ENCODE measurements at regions not wholly inside any gene's neighbourhood (a gene's known extent, or its start where the extent isn't known, plus 50 kb on each side); places are given as distances from the start of the nearest gene placed in this dataset.

DNA sequence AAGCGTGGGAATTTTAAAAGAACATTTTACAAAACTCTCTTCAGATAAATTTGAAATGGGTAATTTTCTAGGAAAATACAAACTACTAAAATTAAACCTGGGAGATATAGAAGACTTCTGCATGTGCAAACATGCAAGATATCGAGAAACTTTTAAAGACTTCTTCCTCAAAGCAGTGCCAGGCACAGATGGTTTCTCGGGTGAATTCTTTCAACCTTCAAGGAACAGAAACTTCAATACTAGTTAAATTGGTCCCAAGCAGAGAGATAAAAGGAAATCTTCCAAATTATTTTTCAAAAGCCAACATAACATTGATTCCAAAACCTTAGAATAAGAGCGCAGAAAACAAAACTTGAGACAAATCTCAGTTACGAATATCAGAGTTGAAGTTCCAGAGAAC is 732.7 kb downstream of the PDCD6IP start (continued):
- TF ChIP-seq, protein P1, sequence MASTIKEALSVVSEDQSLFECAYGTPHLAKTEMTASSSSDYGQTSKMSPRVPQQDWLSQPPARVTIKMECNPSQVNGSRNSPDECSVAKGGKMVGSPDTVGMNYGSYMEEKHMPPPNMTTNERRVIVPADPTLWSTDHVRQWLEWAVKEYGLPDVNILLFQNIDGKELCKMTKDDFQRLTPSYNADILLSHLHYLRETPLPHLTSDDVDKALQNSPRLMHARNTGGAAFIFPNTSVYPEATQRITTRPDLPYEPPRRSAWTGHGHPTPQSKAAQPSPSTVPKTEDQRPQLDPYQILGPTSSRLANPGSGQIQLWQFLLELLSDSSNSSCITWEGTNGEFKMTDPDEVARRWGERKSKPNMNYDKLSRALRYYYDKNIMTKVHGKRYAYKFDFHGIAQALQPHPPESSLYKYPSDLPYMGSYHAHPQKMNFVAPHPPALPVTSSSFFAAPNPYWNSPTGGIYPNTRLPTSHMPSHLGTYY (CRISPR knock-in tag; IDR thresholded peaks at IDR 0.05) = no peak
- TF ChIP-seq, protein P2, sequence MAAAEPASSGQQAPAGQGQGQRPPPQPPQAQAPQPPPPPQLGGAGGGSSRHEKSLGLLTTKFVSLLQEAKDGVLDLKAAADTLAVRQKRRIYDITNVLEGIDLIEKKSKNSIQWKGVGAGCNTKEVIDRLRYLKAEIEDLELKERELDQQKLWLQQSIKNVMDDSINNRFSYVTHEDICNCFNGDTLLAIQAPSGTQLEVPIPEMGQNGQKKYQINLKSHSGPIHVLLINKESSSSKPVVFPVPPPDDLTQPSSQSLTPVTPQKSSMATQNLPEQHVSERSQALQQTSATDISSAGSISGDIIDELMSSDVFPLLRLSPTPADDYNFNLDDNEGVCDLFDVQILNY (CRISPR knock-in tag; IDR thresholded peaks at IDR 0.05) = no peak
- TF ChIP-seq, protein P3, sequence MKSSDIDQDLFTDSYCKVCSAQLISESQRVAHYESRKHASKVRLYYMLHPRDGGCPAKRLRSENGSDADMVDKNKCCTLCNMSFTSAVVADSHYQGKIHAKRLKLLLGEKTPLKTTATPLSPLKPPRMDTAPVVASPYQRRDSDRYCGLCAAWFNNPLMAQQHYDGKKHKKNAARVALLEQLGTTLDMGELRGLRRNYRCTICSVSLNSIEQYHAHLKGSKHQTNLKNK (CRISPR knock-in tag; IDR thresholded peaks at IDR 0.05) = no peak
- TF ChIP-seq ZNF121 (CRISPR knock-in tag; IDR thresholded peaks at IDR 0.05) = no peak
- no peak for TF ChIP-seq GRHL2 (CRISPR knock-in tag; IDR thresholded peaks at IDR 0.05; ENCODE audit: insufficient replicate concordance, severe bottlenecking)
- TF ChIP-seq SMAD3 (CRISPR knock-in tag; IDR thresholded peaks at IDR 0.05; ENCODE audit: borderline replicate concordance) = no peak
- no peak for TF ChIP-seq CBFB (CRISPR knock-in tag; IDR thresholded peaks at IDR 0.05; ENCODE audit: low read depth)
- no peak for TF ChIP-seq TEAD4 (CRISPR knock-in tag; IDR thresholded peaks at IDR 0.05)

DNA sequence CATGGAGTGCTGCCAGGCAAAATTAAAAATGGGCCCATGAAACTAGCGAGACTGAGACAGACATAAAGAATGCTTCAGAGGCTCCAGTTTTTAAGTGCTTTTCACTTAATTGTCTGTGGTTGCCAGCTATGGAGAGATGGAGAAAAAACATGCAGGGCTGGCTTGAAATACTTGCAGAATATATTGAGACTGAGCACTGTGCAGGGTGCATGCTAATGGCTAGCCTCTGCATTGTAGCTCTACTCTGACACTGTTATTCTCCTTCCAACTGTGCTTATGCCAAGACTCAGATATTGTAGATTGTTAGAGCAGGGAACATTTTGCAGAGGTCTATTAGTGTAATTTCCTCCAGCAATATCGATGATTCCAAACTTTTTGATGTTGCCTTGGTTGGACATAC is 735.0 kb downstream of the PDCD6IP start:
- DNase-seq (ENCODE audit: low spot score) = no peak
- CTCF ChIA-PET = no interaction called here

DNA sequence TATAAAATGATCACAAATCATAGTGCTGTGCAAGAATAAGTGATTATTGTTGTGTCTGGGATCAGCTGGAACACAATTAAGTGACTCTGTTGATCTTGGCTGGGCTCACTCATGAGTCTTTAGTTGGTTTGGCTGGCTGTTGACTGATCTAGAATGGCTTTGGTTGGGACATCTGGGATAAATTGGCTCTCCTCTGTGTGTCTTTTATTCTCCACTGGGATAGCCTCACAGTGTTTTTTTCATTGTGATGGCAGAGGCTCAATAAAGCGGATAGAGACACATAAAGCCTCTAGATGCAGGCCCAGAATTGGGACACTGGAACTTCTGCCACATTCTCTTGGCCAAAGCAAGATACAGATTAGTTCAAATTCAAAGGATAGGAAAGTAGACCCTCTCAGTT is 735.6 kb downstream of the PDCD6IP start:
- ChIA-PET CTCF (no interaction called here), POLR2A (no interaction called here)
- DNase-seq (ENCODE audit: low spot score) = no peak
- no peak for ATAC-seq
- Mint-ChIP-seq H3K36me3 (no peaks in the 10 kb centered on the region), H3K9me3 (peaks cover 4% of the 10 kb centered on the region), H3K4me3 (no peak overlapping the region), H3K4me1 (no peaks in the 10 kb centered on the region), H3K27ac (no peak overlapping the region), H3K27me3 (ENCODE audit: low read depth) (no peaks in the 10 kb centered on the region)
- TF ChIP-seq, protein P4, sequence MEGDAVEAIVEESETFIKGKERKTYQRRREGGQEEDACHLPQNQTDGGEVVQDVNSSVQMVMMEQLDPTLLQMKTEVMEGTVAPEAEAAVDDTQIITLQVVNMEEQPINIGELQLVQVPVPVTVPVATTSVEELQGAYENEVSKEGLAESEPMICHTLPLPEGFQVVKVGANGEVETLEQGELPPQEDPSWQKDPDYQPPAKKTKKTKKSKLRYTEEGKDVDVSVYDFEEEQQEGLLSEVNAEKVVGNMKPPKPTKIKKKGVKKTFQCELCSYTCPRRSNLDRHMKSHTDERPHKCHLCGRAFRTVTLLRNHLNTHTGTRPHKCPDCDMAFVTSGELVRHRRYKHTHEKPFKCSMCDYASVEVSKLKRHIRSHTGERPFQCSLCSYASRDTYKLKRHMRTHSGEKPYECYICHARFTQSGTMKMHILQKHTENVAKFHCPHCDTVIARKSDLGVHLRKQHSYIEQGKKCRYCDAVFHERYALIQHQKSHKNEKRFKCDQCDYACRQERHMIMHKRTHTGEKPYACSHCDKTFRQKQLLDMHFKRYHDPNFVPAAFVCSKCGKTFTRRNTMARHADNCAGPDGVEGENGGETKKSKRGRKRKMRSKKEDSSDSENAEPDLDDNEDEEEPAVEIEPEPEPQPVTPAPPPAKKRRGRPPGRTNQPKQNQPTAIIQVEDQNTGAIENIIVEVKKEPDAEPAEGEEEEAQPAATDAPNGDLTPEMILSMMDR (IDR thresholded peaks at IDR 0.05) = no peak
- TF ChIP-seq, protein P5, sequence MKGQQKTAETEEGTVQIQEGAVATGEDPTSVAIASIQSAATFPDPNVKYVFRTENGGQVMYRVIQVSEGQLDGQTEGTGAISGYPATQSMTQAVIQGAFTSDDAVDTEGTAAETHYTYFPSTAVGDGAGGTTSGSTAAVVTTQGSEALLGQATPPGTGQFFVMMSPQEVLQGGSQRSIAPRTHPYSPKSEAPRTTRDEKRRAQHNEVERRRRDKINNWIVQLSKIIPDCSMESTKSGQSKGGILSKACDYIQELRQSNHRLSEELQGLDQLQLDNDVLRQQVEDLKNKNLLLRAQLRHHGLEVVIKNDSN (CRISPR knock-in tag; IDR thresholded peaks at IDR 0.05) = no peak
- TF ChIP-seq TP53 (CRISPR knock-in tag; IDR thresholded peaks at IDR 0.05) = no peak
- no peak for TF ChIP-seq CREM (CRISPR knock-in tag; IDR thresholded peaks at IDR 0.05)
- TF ChIP-seq ZNF219 (CRISPR knock-in tag; IDR thresholded peaks at IDR 0.05; ENCODE audit: borderline replicate concordance) = no peak
- TF ChIP-seq, protein P6, sequence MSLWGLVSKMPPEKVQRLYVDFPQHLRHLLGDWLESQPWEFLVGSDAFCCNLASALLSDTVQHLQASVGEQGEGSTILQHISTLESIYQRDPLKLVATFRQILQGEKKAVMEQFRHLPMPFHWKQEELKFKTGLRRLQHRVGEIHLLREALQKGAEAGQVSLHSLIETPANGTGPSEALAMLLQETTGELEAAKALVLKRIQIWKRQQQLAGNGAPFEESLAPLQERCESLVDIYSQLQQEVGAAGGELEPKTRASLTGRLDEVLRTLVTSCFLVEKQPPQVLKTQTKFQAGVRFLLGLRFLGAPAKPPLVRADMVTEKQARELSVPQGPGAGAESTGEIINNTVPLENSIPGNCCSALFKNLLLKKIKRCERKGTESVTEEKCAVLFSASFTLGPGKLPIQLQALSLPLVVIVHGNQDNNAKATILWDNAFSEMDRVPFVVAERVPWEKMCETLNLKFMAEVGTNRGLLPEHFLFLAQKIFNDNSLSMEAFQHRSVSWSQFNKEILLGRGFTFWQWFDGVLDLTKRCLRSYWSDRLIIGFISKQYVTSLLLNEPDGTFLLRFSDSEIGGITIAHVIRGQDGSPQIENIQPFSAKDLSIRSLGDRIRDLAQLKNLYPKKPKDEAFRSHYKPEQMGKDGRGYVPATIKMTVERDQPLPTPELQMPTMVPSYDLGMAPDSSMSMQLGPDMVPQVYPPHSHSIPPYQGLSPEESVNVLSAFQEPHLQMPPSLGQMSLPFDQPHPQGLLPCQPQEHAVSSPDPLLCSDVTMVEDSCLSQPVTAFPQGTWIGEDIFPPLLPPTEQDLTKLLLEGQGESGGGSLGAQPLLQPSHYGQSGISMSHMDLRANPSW (CRISPR knock-in tag; conservative IDR thresholded peaks at IDR 0.05; ENCODE audit: low read depth) = no peak
- no peak for TF ChIP-seq SMAD4 (CRISPR knock-in tag; IDR thresholded peaks at IDR 0.05)
- no peak for TF ChIP-seq GABPB1 (CRISPR knock-in tag; IDR thresholded peaks at IDR 0.05)
- TF ChIP-seq, protein P7, sequence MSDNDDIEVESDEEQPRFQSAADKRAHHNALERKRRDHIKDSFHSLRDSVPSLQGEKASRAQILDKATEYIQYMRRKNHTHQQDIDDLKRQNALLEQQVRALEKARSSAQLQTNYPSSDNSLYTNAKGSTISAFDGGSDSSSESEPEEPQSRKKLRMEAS (CRISPR knock-in tag; IDR thresholded peaks at IDR 0.05) = no peak
- no peak for TF ChIP-seq ZNF416 (CRISPR knock-in tag; IDR thresholded peaks at IDR 0.05)
- no peak for TF ChIP-seq NR1H2 (CRISPR knock-in tag; IDR thresholded peaks at IDR 0.05)
- TF ChIP-seq NFATC4 (CRISPR knock-in tag; IDR thresholded peaks at IDR 0.05) = no peak
- TF ChIP-seq ZNF317 (CRISPR knock-in tag; IDR thresholded peaks at IDR 0.05; ENCODE audit: borderline replicate concordance, low read depth) = no peak

More for the DNA sequence above, 735.0 kb downstream of the PDCD6IP start:
- ATAC-seq = no peak
- Mint-ChIP-seq H3K27ac (no peak overlapping the region), H3K36me3 (no peaks in the 10 kb centered on the region), H3K4me3 (no peak overlapping the region), H3K4me1 (no peaks in the 10 kb centered on the region), H3K9me3 (peaks cover 4% of the 10 kb centered on the region), H3K27me3 (ENCODE audit: low read depth) (no peaks in the 10 kb centered on the region)
- POLR2A ChIA-PET = no interaction called here
- TF ChIP-seq ELF4 (CRISPR knock-in tag; IDR thresholded peaks at IDR 0.05; ENCODE audit: low read depth) (no peak), SMAD3 (CRISPR knock-in tag; IDR thresholded peaks at IDR 0.05; ENCODE audit: borderline replicate concordance) (no peak)
- TF ChIP-seq, protein P8, sequence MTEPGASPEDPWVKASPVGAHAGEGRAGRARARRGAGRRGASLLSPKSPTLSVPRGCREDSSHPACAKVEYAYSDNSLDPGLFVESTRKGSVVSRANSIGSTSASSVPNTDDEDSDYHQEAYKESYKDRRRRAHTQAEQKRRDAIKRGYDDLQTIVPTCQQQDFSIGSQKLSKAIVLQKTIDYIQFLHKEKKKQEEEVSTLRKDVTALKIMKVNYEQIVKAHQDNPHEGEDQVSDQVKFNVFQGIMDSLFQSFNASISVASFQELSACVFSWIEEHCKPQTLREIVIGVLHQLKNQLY (CRISPR knock-in tag; IDR thresholded peaks at IDR 0.05) = no peak
- TF ChIP-seq, protein P9, sequence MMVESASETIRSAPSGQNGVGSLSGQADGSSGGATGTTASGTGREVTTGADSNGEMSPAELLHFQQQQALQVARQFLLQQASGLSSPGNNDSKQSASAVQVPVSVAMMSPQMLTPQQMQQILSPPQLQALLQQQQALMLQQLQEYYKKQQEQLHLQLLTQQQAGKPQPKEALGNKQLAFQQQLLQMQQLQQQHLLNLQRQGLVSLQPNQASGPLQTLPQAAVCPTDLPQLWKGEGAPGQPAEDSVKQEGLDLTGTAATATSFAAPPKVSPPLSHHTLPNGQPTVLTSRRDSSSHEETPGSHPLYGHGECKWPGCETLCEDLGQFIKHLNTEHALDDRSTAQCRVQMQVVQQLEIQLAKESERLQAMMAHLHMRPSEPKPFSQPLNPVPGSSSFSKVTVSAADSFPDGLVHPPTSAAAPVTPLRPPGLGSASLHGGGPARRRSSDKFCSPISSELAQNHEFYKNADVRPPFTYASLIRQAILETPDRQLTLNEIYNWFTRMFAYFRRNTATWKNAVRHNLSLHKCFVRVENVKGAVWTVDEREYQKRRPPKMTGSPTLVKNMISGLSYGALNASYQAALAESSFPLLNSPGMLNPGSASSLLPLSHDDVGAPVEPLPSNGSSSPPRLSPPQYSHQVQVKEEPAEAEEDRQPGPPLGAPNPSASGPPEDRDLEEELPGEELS (CRISPR knock-in tag; IDR thresholded peaks at IDR 0.05) = no peak

Measured in WTC11 (cell line).